NB4 (cell line): ENCODE measurements at regions not wholly inside any gene's neighbourhood (a gene's known extent, or its start where the extent isn't known, plus 50 kb on each side); places are given as distances from the start of the nearest gene placed in this dataset.
"Not testable (repeated sequence)": the region's sequence is repeated elsewhere in the genome, so short reads cannot be mapped to it uniquely, and the experiment has no call there.

ENCODE experiments used
- DNase-seq: peaks from one replicate; pipeline ENCODE4 v3.0.0; 2010; ENCODE audit warnings: low read depth
- H3K4me3 ChIP-seq: one replicate; pipeline ENCODE4 v1.5.1; 2011; ENCODE audit warnings: mild to moderate bottlenecking, low read depth, low read length, moderate library complexity
- MYC ChIP-seq: IDR thresholded peaks from 2 replicates; pipeline ENCODE4 v1.6.1; 2011; ENCODE audit warnings: low read depth, low read length
- POLR2A ChIP-seq: IDR thresholded peaks from 2 replicates; pipeline ENCODE4 v1.6.1; 2011; ENCODE audit warnings: mild to moderate bottlenecking; ENCODE audit not compliant: insufficient read length; ENCODE audit errors: extremely low read depth
- TF ChIP-seq, protein P1 (sequence below): IDR thresholded peaks from 2 replicates; pipeline ENCODE4 v1.6.1; 2011; ENCODE audit warnings: low read depth, low read length
- TF ChIP-seq, protein P2 (sequence below): IDR thresholded peaks from one replicate; pipeline ENCODE4 v1.5.1; 2012; ENCODE audit warnings: low read depth, low read length

DNA sequence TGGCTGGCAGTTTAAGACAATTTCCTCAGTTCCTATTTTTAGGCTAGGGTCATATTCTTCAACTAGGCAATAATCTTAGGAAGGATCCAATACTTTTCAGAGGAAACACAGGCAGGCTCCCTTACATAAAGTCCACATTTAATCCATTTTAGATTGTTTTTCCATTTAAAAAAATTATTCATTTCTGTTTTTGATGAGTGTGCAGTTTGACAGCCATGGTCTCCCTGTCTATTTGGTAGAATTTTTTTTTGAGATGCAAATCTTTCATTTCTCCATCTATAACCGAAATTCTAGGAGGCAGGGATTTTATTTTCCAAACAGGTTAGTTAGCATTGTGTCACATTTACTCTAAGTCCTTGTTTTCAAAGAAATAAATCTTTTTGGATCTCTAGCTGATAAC, 326.8 kb downstream of the PPP4R3C start:
- TF ChIP-seq POLR2A (no peak), MYC (no peak)
- TF ChIP-seq, protein P1, sequence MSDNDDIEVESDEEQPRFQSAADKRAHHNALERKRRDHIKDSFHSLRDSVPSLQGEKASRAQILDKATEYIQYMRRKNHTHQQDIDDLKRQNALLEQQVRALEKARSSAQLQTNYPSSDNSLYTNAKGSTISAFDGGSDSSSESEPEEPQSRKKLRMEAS = no peak
- TF ChIP-seq, protein P2, sequence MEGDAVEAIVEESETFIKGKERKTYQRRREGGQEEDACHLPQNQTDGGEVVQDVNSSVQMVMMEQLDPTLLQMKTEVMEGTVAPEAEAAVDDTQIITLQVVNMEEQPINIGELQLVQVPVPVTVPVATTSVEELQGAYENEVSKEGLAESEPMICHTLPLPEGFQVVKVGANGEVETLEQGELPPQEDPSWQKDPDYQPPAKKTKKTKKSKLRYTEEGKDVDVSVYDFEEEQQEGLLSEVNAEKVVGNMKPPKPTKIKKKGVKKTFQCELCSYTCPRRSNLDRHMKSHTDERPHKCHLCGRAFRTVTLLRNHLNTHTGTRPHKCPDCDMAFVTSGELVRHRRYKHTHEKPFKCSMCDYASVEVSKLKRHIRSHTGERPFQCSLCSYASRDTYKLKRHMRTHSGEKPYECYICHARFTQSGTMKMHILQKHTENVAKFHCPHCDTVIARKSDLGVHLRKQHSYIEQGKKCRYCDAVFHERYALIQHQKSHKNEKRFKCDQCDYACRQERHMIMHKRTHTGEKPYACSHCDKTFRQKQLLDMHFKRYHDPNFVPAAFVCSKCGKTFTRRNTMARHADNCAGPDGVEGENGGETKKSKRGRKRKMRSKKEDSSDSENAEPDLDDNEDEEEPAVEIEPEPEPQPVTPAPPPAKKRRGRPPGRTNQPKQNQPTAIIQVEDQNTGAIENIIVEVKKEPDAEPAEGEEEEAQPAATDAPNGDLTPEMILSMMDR = no peak
- DNase-seq = no peak
- H3K4me3 ChIP-seq = no peak overlapping the region

DNA sequence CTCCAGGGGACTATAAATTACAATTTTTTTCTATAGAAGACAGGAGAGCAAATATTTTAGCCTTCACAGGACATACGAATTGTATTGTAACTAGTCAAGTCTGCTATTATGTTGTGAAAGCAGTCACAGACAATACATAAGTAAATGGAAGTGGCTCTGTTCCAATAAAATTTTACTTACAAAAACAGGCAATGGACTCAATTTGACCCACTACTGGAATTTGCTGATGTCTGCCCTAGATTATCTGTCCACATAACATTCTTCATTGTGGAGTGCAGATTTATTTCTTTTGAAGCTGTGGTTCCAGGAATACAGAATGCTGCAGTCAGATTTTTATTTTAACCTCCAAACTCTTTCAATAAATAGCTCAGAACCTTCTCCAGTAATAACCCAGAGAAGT, 330.3 kb downstream of the PPP4R3C start:
- DNase-seq = no peak
- TF ChIP-seq MYC (no peak), POLR2A (no peak)
- TF ChIP-seq, protein P2 = no peak
- TF ChIP-seq, protein P1 = no peak
- no peak overlapping the region for H3K4me3 ChIP-seq

DNA sequence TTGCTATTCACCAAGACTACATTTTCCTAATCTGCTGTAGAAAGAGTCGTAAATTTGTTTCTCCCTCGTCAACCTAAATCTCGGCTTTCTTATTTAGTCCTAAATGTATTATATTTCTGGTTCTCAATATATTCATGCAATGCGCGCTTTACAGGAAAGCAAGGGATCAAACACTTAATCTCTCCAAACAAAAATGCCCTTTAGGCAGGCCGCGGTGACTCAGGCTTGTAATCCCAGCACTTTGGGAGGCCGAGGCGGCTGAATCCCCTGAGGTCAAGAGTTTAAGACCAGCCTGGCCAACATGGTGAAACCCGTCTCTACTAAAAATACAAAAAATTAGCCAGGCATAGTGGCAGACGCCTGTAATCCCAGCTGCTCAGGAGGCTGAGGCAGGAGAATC, 376.0 kb downstream of the PPP4R3C start:
- not testable (repeated sequence) for DNase-seq, H3K4me3 ChIP-seq

DNA sequence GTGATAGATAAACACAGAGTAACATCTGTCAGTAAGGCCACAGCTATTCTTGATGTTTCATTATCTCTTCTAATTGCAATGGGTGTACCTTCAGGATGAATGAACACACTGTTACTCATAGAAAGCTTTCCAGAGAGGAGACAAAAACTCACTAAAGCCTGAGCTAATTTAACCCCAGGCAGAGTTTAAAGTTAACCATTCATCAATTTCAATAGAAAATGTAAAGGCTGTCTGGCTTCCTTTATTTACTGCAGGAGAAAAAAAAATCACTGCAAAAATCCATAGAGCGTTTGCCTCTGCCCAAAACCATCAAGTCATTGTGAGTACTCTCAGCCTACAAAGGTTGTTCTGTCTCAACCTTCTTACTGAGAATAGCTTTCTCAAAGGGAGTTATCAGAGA, 376.9 kb downstream of the PPP4R3C start:
- DNase-seq = no peak
- TF ChIP-seq POLR2A = no peak

DNA sequence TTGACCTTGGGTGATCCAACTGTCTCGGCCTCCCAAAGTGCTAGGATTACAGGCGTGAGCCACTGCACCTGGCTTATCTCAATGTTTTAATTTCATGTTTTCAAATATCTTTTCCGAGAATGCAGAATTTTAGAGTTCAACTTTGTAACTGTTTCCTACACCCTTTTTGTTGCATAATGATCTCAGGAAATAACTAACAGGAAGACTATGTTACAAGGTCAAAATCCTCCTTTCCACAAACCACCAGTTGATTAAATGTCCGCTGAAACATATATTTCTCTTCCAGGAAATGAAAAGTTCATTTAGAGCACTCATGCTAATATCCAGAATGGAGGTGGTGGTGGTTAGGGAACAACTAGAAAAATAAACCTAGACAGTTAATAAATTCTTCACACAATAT, 377.8 kb downstream of the PPP4R3C start:
- no peak overlapping the region for H3K4me3 ChIP-seq
- TF ChIP-seq MYC = no peak
- TF ChIP-seq, protein P2 = no peak
- TF ChIP-seq, protein P1 = no peak
- no peak for DNase-seq

More for the DNA sequence above, 376.9 kb downstream of the PPP4R3C start:
- H3K4me3 ChIP-seq = no peak overlapping the region

DNA sequence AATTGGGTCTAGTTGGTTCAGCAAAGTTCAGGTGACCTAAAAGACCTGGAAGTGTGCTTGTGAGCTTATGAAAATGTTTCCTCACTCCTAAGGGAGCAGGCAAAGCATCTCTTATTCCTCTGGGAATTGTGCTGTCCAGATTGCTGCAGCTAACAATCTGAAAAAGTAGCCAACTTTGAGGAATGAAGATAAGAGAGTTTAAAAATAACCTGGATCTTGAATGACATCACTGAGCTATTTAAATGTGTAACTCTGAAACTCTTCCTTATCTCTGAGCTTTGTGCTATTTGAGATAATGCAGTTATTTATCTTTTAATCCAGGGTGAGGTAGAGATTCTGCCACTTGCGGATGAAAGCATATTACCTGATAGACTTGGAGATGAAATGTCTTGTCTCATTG, 384.8 kb downstream of the PPP4R3C start:
- H3K4me3 ChIP-seq = no peak overlapping the region
- TF ChIP-seq, protein P2 = no peak
- TF ChIP-seq MYC (no peak), POLR2A (no peak)
- TF ChIP-seq, protein P1 = no peak
- no peak for DNase-seq

DNA sequence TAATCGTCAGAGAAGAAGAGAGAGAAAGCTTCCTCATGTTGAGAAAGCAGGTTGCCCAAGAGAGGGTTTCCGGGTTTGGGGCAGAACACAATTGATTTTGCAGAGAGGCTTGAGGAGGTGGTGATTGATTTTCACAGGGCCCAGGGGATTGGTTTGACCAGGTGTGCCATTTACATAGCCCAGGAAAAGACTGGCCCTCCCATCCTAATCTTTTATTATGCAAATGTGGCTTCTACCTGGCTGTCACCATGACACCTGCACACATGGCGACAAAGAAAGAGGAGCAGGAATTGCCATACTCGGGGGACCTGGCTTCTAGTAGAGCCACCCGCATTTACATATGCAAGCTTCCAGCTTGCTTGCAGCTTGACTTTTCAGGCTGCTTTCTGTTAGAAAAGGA, 405.3 kb downstream of the PPP4R3C start:
- TF ChIP-seq, protein P1 = no peak
- TF ChIP-seq, protein P2 = no peak
- TF ChIP-seq MYC (no peak), POLR2A (no peak)
- no peak for DNase-seq
- H3K4me3 ChIP-seq = no peak overlapping the region
